SK-N-DZ (cell line): ENCODE measurements at regions not wholly inside any gene's neighbourhood (a gene's known extent, or its start where the extent isn't known, plus 50 kb on each side); places are given as distances from the start of the nearest gene placed in this dataset.
"Not testable (repeated sequence)": the region's sequence is repeated elsewhere in the genome, so short reads cannot be mapped to it uniquely, and the experiment has no call there.

Source experiments
- DNase-seq: peaks from one replicate; pipeline ENCODE4 v3.0.0-alpha.2; 2015; ENCODE audit warnings: low spot score

DNA sequence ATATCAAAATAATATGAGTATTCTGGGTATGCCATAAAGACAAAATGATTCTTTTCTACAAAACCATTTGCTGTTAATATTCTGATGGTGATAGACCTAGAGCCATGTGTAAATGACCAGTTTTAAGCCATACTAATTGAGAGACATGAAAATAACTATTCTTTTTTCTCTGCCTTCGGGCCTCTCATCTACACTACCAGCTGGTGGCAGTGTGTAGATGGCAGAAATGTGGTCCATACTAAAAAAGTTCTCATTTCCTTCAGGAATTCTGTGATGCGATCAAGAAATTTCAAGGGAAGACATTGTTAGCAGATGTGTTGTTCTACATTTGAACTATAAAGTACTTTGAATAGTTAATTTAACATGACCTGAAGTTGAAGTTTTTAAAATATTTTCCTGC lies 485.2 kb downstream of the TRIB2 start:
- no peak for DNase-seq

DNA sequence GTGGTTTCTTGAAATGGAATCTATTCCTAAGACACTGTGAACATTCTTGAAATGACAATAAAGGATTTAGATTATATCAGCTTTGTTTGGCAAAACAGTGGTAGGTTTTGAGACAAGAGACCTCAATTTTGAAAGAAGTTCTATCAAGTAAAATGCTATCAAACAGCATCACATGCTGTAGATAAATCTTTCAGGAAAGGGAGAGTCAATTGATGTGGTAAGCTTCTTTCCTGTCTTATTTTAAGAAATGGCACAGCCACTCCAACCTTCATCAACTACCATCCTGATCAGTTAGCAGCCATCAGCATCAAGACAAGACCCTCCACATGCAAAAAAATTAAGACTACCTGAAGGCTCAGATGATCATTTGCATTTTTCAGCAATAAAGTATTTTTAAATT lies 495.4 kb downstream of the TRIB2 start:
- DNase-seq: no peak

DNA sequence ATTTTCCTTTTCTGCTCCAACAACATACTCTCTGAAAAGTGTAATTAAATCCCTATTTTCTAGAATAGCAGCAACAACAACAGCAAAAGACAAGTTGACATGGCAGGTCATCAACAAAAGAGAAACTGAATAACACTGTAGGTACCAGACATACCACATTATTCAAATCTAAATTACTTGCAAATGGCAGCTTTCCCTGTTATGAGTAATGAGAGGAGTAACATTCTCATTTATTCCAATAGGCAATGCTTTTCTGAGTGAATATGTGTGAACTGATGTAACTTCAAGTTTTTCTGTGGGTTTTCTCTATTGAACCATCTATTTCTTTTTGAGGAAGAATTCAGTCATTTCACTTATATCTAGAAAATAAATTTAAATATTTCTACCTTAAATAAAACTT lies 501.5 kb downstream of the TRIB2 start:
- no peak for DNase-seq

DNA sequence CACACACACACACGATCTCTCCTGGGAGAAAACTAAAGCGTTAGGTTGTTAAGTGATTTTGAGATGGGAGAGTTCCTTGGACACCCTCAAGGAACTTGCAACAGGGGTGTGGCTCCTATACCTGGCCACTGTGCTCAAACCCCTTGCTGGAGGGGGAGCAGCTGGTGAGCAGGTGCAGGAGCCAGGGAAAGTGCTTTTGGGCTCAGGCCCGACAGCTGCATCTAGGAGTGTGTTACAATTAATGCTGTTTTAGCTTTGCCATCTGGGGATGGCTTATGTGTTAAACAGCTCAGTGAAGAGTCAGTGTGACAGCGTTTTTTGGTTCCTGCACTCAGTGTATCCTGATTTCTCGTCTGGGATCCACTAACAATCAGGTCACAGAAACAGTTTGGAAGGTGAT lies 510.8 kb downstream of the TRIB2 start:
- DNase-seq: peak; percentile 8

DNA sequence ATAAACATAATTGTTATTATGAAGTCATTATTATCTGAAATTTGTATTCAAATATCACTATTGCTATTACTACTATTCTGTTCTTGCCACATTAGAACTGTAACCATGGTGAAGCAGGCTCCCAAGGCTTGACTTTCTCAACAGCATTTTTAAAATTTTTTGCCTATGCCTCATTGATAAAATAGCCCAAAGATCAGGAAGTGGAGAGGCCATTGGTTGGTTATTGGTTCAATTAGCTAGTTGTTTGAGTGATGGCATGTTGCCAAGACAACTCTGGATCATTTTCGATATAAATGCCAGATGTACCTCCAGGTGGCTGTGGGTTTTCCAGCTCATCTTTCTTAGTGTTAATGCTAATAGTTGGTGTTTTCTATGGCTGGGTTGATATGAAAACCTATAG lies 513.5 kb downstream of the TRIB2 start:
- no peak for DNase-seq

DNA sequence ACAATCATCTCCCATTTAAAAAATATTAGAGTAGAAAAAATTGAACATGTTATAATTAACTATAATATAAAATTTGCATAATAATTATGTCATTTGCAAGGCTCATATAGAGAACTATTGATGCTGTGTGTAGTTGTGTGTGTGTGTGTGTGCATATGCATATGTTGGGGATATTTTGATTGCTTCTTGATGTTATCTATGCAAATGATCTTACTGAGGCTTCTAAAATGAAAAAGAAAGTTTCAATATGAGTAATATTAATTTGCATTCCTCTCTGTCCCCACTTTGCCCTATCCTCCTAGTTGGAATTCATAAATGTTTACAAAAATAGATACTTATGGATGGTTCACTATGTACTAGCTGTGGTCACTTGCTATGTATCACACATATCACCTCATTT lies 523.3 kb downstream of the TRIB2 start:
- DNase-seq: no peak

DNA sequence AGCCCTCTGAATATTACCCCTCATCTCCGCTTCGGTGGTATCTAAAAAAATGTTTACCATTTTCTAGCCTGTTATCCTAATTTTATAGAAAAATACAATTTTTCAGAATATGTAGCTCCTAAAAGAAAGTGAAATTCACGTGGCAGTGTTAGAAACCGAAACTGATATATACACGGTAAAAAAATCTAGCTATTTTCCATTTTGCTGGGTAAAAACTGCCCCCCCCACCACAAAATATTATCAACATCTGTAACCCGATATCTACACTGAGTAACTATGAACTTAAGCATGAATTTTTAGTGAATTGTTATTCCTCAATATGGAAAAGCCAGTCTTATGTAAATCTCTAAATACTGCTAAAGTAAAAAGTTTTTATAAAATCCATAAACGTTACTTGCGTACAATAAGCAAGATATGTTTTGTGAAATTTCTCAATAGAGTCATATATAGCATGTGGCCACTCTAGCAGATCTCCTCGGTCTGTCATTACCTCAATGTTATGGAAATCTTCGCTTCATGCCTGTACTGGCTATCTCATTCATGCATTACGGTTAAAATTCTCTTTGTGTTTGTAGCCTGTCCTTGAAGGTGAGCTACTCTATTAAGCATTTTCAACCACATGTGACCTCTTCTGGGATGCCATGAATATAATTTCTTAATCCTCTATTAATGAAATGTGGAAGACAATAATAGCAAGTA lies 524.2 kb downstream of the TRIB2 start:
- no peak for DNase-seq

DNA sequence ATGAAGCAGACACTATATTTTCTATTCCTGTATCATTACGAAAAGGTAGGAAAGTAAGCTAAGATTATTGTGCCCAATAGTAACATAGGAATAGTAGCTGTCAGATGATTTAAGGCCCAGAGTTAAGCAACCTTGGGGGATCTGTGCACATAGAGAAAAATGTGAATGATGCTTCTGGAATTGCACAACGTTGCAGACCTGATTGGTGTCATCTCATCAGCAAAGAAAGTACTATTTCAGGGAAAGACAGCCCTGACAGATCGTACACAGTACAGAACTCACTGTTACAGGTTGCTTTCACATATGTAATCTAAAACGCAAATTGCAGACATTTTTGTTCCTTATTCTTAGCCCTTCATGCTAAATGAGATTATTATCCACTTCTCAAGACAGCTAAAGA lies 535.9 kb downstream of the TRIB2 start:
- DNase-seq: no peak

DNA sequence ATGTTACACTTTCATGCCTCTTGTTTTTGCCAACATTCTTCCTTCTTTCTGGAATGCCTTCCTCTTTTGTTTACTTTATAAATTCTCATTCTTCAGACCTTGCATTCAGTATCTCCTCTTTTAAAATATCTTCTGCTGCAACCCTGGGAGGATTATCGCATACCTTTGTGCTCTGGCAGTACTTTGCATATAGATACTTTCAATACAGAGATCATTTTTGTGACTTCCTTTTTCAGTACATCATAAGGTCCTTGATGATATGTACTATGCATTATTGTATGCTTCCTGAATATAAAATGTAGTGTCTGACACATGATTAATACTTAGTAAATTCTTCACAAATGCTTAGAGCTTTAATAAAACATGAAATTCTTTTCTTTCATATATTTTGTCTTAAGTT lies 538.7 kb downstream of the TRIB2 start:
- no peak for DNase-seq

DNA sequence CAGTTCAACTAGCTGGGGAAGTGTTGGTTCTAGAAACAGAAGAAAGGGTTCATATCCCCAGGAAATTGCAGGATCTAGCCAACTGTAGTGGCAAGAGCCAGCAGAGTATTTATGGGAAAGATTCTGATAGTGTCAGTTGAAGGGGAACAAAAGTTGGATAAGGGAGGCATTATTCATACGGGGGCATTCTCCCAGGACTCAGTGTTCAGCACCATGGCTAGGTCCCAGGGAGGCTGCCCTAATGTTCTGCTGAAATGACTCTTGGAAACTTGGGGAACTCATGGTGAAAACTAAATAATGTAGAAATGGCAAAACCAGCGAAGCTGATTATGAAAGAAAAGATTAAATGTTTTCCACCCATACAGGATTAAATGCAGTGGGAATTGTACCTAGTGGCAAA lies 543.7 kb downstream of the TRIB2 start:
- no peak for DNase-seq

DNA sequence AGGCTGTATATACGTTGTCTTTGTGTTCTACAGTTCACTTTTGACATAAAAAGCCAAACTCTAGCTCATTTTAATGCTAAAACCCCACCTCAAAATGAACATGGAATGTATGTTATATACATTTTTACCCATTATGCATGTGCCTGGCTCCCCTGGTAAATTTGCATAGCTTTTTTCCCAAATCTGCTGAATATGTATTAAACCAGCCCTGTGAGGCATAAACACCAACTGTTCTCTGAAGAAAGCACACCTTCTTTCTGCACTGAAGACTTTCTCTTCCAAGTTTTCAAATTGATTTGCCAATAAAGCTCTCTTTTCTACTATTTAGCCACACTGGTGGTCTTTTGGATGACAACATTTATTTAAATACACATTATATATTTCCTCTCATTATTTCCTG lies 549.4 kb downstream of the TRIB2 start:
- DNase-seq: no peak

DNA sequence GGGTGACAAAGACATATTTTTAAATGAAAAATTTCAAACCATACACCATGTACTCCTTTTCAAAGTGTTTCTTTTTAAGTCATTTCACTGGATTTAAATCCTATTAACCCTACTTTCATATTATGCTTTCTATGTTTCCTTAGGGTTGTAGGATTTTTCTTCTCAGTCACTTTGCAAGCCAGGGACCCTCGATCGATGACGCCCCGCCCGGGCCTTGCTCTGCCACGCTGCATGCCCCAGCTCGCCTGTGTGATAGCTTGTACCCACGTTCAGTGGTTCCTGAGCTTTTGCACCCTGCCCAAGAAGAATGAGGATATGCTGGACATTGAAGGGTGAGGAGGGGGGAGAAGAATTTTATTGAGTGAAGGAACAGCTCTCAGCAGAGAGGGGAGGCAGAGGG lies 568.0 kb downstream of the TRIB2 start:
- no peak for DNase-seq

DNA sequence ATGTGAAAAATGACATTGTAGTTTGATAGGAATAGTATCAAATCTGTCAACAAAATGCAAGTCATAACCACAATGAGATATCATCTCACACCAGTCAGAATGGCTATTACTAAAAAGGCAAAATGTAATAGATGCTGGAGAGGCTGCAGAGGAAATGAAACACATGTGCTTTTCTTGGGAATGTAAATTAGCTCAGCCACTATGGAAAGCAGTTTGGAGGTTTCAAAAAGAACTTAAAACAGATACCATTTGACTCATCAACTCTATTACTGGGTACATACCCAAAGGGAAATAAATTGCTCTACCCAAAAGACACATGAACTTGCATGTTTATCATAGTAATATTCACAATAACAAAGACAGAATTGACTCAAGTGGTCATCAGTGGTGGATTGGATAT lies 572.6 kb downstream of the TRIB2 start:
- no peak for DNase-seq

DNA sequence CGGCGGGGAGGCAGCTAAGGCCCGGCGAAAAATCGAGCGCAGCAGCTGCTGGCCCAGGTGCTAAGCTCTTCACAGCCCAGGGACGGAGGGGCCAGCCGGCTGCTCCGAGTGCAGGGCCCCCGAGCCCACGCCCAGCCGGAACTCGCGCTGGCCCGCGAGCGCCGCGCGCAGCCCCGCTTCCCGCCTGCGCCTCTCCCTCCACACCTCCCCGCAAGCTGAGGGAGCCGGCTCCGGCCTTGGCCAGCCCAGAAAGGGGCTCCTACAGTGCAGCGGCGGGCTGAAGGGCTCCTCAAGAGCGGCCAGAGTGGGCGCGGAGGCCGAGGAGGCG lies 591.7 kb downstream of the TRIB2 start:
- not testable (repeated sequence) for DNase-seq

DNA sequence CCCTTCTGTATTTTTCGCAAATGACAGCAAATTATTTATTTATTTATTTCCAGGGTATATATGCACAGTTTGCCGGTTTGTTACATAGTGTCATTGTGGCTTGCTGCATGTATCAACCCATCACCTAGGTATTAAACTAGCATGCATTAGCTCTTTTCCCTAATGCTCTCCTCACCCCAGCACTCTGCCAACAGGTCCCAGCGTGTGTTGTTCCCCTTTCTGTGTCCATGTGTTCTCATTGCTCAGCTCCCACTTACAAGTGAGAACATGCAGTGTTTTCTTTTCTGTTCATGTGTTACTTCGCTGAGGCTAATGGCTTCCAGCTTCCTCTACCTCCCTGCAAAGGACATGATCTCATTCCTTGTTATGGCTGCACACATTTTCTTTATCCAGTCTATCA lies 592.3 kb downstream of the TRIB2 start:
- DNase-seq: no peak

DNA sequence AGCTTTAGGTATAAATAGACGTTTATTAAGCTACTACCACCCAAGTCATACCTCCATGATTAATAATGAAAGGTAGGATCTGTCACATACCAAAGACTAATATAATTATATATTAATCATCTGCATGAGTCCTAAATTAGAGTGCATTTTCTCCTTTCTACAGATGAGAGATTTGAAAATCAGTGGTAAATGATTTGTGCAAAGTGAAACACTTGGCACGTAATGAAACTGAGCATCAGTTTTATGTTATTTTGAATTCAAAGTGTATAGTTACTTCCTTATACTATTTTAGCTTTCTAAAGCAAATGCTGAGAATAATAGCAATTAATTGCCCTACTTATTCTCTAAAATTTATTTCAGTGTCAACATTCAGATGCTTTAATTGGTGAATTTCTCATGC lies 615.3 kb downstream of the TRIB2 start:
- no peak for DNase-seq

DNA sequence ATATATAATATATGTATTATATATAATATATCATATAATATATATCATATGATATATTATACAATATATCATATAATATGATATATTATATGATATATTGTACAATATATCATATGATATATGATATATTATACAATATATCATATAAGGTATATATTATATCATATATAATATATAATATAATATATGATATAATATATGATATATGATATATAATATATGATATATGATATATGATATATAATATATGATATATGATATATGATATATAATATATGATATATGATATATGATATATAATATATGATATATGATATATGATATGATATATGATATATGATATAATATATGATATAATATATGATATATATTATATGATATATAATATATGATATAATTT lies 617.3 kb downstream of the TRIB2 start:
- not testable (repeated sequence) for DNase-seq

DNA sequence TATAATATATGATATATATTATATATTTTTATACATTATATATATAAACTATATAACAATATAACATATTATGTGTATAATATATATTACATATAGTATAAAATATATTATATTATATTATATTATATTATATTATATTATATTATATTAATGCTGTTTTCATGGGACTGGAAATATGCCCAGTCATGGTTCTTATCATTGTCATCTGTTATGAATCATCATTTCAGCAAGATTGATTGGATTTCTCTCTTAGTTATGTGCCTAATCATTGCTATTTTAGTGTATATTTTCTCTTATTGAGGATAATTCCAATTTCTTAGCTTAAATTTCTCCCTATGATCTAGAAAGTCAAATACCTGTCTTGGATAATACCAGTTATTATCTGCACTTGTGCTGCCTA lies 617.8 kb downstream of the TRIB2 start:
- no peak for DNase-seq

DNA sequence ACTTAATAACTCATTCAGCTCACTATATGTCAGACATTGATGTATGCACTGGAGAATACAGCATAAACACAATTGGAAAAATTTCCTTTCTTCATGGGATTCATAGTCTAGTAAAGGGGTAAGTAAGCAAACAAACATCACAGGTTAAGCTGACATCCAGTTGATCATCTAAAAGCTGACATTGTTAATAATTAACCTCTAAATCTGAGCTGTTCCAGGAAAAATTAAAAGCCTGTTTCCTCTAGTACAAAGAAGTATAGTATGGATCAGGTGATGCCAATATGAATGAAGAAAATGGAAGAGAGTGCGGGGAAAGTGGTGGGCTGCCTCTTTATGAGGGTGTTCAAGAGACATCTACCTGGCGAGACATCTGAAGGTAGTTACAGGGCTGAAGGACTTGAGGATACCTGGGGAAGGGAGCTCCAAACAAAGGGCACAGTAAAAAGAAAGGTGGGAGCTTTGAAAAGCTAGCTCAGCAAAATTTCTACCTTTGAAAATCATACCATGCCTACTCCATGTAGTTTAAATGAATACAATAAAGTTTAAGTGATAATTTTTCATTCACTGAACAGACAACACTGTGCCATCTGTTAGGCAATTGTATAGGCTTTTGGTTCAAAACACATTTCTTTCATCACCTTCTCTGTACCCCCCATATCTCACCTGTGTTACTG lies 619.3 kb downstream of the TRIB2 start:
- no peak for DNase-seq

DNA sequence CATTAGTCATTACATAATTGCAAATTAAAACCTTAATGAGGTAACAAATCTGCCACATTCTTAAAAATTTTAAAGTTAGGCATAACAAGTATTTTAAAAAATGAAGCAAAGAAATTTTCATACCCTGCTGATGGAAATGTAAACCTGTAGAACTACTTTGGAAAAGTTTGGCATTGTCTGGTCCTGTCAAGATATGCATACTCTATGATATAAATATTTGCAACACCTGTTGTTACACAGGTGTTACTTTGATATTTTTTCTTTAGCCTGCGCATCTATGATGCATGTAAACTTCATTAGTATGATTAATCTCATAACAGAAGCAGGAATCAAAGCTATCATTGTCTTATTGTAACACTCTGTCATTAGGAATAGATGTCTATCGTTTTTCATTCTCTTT lies 634.3 kb downstream of the TRIB2 start:
- no peak for DNase-seq

DNA sequence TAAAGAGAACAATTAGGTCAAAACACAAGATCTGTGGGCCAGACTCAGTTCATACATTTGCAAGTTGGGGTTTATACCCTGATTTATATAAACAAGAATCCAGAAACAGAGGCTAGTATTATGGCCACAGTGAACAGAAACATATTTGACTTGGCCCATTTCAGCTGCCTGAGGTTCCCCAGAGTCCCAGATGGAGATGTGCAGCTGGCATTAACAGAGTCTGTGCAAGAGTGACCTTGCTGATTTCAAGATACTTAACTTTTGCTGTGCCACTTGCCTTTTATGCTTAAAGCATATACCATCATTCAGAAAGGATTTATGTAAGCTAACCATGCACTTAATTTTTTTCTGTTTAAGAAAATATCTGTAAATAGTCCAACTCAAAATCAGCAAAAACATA lies 636.3 kb downstream of the TRIB2 start:
- no peak for DNase-seq

DNA sequence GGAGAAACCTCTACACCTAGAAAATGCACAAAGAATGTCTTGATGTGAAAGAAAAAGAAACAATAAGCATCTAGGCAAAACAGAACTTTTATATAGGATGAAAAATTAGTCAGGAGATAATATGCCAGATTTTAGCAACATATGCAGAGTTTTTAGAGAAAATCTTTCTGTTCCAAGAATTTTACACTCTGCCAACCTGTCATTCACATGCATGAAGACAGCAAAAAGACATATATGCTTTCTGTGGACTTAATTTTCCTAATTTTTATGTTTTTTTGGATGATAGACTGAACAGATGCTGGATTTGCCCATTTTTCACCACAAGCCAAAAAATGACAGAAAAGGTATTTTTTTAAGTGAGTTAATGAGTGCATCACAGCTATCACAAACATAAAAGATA lies 637.3 kb downstream of the TRIB2 start:
- no peak for DNase-seq

DNA sequence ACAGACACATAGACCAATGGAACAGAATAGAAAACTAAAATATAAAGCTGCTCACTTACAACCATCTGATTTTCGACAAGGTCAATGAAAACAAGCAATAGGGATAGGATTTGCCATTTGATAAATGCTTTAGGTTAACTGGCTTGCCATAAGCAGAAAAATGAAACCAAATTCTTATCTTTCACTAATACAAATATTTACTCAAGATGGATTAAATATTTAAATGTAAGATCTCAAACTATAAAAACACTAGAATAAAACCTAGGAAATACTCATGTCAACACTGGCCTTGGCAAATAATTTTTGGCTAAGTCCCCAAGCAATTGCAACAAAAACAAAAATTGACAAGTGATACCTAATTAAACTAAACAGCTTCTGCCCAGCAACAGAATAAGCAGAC lies 665.2 kb downstream of the TRIB2 start:
- not testable (repeated sequence) for DNase-seq

DNA sequence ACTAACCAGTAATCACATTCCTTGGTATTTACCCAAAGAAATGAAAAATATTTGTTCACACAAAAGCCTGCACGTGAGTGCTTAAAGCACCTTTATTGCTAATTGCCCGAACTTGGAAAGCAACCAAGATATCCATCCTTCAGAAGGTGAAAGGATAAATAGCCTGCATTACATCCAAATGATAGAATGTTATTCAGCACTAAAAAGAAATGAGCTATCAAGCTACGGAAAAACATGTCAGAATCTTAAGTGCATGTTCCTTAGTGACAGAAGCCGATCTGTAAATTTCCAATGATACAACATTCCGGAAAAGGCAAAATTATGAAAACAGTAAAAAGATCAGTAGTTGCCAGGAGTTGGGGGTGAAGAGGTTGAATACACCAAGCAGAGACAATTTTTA lies 672.4 kb downstream of the TRIB2 start:
- not testable (repeated sequence) for DNase-seq
